ENCODE measurements at regions not wholly inside any gene's neighbourhood (a gene's known extent, or its start where the extent isn't known, plus 50 kb on each side); places are given as distances from the start of the nearest gene placed in this dataset.

- H3K36me3 ChIP-seq (ENCODE audit: control insufficient read depth, insufficient read depth, low read length), result no peaks in the 10 kb centered on the region
- no peak overlapping the region for H3K4me3 ChIP-seq (ENCODE audit: low read depth, low read length)
- TF ChIP-seq CTCF (IDR thresholded peaks at IDR 0.05), result no peak
- no peaks in the 10 kb centered on the region for H3K27me3 ChIP-seq (ENCODE audit: control insufficient read depth, insufficient read depth, low read length)
- no peaks in the 10 kb centered on the region for H3K79me2 ChIP-seq
- peaks cover 13% of the 10 kb centered on the region for H3K4me1 ChIP-seq
- H3K4me2 ChIP-seq (ENCODE audit: low read length), result peak overlapping the region; percentile 1
- no peak overlapping the region for H3K9ac ChIP-seq
- H3K27ac ChIP-seq, result peak overlapping the region; percentile 40
- no peaks in the 10 kb centered on the region for H3K9me3 ChIP-seq (ENCODE audit: control insufficient read depth, low read length)
- H2AFZ ChIP-seq, result peak overlapping the region; percentile 45
Observed at GRCh38 chr5:173472784-173473278, 143.6 kb downstream of the BOD1 start.

GRCh38 chr5:173472164-173472563, 143.9 kb upstream of the STC2 start:
- Histone ChIP-seq H3K9ac (no peak overlapping the region), H2AFZ (peak overlapping the region; percentile 45), H3K27me3 (ENCODE audit: control insufficient read depth, insufficient read depth, low read length) (no peaks in the 10 kb centered on the region), H3K79me2 (no peaks in the 10 kb centered on the region), H3K27ac (peak overlapping the region; percentile 40), H3K4me3 (ENCODE audit: low read depth, low read length) (no peak overlapping the region), H3K4me2 (ENCODE audit: low read length) (no peak overlapping the region), H3K9me3 (ENCODE audit: control insufficient read depth, low read length) (no peaks in the 10 kb centered on the region), H3K36me3 (ENCODE audit: control insufficient read depth, insufficient read depth, low read length) (no peaks in the 10 kb centered on the region), H3K4me1 (peaks cover 13% of the 10 kb centered on the region)
- no peak for TF ChIP-seq CTCF (IDR thresholded peaks at IDR 0.05)

- no peak overlapping the region for H3K9ac ChIP-seq
- H3K4me1 ChIP-seq, result peaks cover 13% of the 10 kb centered on the region
- TF ChIP-seq CTCF (IDR thresholded peaks at IDR 0.05), result no peak
- H3K79me2 ChIP-seq, result no peaks in the 10 kb centered on the region
- no peak overlapping the region for H3K4me3 ChIP-seq (ENCODE audit: low read depth, low read length)
- H3K9me3 ChIP-seq (ENCODE audit: control insufficient read depth, low read length), result no peaks in the 10 kb centered on the region
- no peak overlapping the region for H3K27ac ChIP-seq
- H3K4me2 ChIP-seq (ENCODE audit: low read length), result no peak overlapping the region
- H3K27me3 ChIP-seq (ENCODE audit: control insufficient read depth, insufficient read depth, low read length), result no peaks in the 10 kb centered on the region
- no peaks in the 10 kb centered on the region for H3K36me3 ChIP-seq (ENCODE audit: control insufficient read depth, insufficient read depth, low read length)
- no peak overlapping the region for H2AFZ ChIP-seq
Observed at GRCh38 chr5:173468821-173469251, 140.6 kb upstream of the STC2 start.

GRCh38 chr5:173466227-173466626, 138.0 kb upstream of the STC2 start:
- Histone ChIP-seq H3K4me3 (ENCODE audit: low read depth, low read length) (no peak overlapping the region), H3K27me3 (ENCODE audit: control insufficient read depth, insufficient read depth, low read length) (no peaks in the 10 kb centered on the region), H3K36me3 (ENCODE audit: control insufficient read depth, insufficient read depth, low read length) (no peaks in the 10 kb centered on the region), H3K79me2 (no peaks in the 10 kb centered on the region), H3K27ac (no peak overlapping the region), H2AFZ (no peak overlapping the region), H3K4me1 (peaks cover 2% of the 10 kb centered on the region), H3K9me3 (ENCODE audit: control insufficient read depth, low read length) (no peaks in the 10 kb centered on the region), H3K9ac (no peak overlapping the region), H3K4me2 (ENCODE audit: low read length) (no peak overlapping the region)
- TF ChIP-seq CTCF (IDR thresholded peaks at IDR 0.05), result no peak

- Histone ChIP-seq H3K9ac (no peak overlapping the region), H3K27me3 (ENCODE audit: control insufficient read depth, insufficient read depth, low read length) (no peaks in the 10 kb centered on the region), H3K79me2 (no peaks in the 10 kb centered on the region), H2AFZ (no peak overlapping the region), H3K27ac (no peak overlapping the region), H3K4me1 (peaks cover 8% of the 10 kb centered on the region), H3K9me3 (ENCODE audit: control insufficient read depth, low read length) (no peaks in the 10 kb centered on the region), H3K4me3 (ENCODE audit: low read depth, low read length) (no peak overlapping the region), H3K4me2 (ENCODE audit: low read length) (no peak overlapping the region), H3K36me3 (ENCODE audit: control insufficient read depth, insufficient read depth, low read length) (no peaks in the 10 kb centered on the region)
- TF ChIP-seq CTCF (IDR thresholded peaks at IDR 0.05), result no peak
Observed at GRCh38 chr5:173464813-173465212, 136.6 kb upstream of the STC2 start.
